Cerebellar nuclear complex (tissue), 1 donor: ENCODE measurements at regions not wholly inside any gene's neighbourhood (a gene's known extent, or its start where the extent isn't known, plus 50 kb on each side); places are given as distances from the start of the nearest gene placed in this dataset.

Source experiments
- DNase-seq, 2 experiments: peaks; one replicate each; lab custom pipeline; 2025; lab: John Stamatoyannopoulos, UW

DNA sequence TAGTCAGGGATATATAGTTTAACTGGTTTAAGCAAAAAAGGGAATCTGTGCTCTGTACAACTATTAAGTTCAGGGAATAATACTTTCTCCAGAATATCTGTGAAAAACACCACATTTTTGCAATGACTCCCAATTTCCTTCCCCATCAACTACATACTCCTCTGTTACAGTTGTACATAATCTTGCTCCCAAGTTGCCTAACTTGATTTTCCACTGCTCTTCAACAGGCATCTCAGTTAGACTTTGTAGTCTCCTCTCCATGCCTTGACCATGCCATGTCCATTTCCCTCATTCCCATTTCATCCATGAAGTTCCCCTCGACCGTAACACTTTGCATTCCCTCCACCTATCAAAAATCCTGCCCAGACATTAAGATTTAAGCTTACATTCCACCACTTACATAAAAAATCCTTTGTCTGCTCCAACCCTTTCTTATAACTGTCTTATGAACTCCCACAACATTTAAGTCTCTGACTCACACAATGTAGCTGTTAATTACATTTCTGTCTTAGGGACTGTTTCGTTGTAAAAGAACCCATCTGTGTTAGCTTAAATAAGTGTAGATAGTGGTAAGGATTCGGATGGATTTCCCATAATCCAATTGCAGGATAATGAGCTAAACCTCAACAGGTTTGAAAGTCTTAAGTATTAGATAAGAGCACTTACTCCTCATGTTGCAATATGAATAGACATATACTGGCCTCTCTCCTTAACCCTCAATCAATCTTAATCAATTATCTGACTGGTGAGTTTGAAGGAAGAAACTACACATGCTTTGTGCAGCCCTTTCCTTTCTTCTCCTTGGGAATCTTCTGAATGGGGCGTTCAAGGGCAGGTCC lies 156.5 kb downstream of the PAWR start:
- no peak for DNase-seq

DNA sequence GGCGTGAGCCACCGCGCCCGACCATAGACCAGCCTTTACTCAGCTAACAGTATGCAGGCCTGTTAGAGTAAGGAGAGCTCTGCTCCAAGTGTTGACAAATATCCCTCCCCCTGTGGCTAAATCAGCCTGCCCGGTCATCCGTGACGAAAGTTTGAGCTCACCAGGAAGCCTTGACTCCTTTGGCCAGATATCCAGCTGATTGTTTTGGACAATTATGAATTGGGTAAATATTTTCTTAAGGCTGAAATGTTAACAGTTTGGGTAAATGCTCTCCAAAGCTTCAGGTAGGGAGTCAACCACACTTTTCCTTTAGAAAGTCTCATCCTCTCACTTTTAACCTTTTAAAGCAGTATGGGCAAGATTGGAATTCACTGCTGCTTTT lies 157.9 kb downstream of the PAWR start:
- no peak for DNase-seq

DNA sequence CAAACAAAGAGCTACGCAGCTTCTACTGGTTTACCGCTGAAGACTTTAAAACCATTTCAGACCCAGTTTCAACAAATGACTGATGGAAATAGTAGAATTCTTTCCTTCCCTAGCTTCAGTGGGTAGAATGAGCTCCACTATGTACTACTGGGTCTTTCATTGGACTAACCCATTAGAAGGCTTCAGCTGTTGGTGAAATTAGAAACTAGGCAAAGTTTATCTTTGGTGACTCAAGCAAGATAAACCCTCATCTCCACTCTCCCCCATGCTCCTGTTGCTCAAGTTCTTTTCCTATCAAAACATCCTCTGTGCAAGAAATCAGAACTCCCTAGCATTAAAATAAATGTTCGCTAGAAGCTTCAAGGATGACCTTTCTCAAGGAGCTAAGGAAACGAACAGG lies 159.2 kb downstream of the PAWR start:
- no peak for DNase-seq

DNA sequence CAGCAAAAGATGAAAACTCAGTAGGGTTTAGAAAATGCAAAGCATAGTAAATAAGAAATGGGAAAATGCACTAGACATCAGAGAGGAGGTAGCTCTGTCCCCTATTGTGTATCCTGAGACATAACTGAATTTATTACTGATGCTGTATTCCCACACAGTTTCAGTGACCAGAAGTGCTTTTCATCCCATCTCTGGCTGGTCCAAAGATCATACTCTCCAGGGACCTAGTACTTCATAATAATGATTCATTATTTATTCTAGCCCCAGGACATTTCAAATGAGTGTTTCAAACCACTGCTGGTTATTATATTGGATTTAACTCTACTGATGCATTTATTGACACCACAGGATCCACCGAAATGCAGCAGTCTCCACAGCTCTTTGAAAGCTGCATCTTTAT lies 163.3 kb downstream of the PAWR start:
- no peak for DNase-seq

DNA sequence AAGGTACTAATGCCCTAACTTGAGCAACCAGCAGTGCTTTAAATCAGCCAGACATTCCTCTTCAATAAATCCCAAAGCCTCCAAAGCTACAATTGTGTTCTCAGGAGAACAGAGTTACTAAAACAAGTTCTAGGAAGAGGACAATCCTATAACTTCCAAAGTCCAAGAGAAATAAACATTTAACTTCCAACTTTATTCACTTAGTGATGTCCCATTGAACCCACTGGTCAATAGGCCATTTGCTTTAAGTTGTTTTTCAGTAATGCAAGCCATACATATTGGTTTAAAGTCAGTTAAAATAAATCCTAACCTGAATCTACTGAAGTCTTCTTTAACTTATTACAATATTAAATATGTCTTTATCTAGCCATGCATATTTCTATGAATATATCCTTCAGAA lies 165.4 kb downstream of the PAWR start:
- DNase-seq = no peak

DNA sequence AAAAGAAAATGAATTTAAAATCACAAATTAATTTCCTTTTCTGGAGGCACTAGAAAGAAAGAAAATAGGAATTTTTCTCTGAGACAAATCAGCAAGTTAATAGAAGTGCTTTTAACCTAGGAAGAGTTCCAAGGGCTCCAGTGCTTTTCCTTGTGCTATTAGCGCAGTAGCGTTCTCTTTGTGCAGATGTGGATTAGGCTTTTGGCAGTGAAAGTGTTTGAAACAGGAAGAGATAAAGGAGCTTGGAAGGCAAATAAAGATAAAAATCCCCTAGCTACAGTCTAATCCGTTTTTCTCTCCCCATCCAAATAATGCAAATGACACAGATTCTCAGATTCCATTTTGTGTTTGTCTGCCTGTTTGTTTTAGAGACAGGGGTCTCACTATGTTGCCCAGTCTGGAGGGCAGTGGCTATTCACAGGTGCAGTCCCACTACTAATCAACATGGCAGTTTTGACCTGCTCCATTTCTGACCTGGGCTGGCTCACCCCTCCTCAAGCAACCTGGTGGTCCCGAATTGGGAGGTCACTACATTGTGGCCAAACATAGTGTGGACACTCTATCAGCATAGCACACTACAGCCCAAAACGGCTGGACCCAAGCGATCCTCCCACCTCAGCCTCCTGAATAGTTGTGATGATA lies 166.1 kb downstream of the PAWR start:
- DNase-seq = no peak

DNA sequence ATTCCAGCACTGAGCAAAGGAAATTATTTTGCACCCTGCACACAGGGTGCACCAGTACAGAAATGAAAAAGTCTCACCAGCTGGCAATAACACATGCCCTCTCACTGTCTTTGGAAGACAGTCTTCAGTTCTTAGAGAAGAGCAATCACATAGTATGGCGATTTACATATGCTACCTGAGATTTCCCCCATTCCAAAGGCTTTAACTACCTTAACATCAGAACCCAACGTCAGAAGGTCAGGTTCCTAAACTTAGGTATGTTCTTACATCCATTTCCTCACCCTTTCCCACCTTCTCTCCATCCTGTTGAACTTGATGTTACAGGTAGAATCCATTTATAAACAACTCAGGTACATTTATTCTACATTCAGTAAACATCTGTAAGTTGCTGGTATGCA lies 167.8 kb downstream of the PAWR start:
- DNase-seq = no peak

DNA sequence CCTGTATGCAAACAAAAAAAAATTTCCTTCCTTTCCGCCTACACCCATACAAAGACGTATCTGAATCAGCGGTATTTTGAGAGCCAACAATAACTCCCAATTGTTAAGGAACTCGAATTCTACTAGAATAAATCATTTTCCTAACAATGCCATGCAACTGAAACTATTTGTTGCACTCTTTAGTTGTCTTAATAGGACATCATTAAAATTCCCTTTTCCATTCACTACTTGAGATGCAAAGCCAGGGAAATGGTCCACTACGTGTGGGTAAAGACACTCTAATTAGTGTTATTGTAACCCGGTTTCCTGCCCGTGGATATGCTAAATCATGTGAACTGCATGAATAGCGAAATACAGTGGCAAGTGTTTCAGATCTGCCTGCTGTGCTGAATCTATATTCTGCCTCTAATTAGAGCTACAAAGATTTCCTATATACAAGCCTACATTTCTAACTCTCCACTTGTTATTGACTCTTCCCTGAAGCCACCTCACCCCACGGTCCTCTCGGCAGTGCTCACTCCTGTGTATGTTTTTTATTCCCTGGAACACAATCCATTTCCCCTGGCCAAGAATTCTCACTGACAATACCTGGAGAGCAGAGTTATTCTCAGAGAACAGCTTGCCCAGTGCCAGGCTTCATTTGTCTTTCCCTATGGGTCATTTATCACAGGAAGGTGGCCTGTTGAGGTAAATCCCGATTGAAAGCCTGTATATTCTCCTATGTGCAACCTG lies 168.3 kb downstream of the PAWR start:
- DNase-seq = peak; percentile 51 to 80

DNA sequence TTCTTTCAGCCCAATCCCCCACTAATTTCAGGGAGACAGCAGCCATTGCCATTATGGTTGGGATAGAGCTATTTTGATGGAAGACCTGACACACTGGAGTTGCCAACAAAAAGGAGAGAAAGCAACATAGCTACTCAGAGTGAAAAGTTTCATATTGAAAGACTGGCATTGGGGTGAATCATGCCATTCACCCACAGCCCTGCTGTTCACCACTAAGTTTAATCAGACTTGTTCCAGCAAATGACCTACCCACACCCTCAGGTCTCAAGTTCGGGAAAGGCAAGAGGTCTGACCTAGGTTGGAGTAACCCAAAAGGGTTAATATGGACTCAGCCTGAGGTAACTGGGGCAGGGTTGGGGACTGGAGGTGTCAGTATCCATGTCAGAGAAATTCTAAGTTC lies 169.2 kb downstream of the PAWR start:
- DNase-seq = no peak

DNA sequence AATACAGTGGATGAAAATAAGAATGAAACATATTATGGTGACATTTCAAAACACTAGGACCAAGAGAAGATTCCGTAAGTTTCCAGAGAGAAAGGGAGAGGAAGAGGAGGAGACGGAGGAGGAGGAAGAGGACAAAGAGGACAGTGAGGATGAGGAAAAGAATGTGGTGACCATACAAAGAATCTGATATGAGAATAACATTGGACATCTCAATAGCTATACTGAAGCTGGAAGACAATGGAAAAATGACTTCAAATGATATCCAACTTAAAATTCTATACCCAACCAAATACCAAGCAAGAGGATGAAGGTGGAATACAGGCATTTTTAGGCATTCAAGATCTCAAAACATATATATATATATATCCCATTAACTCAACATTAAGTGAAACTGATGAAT lies 173.4 kb downstream of the PAWR start:
- no peak for DNase-seq

DNA sequence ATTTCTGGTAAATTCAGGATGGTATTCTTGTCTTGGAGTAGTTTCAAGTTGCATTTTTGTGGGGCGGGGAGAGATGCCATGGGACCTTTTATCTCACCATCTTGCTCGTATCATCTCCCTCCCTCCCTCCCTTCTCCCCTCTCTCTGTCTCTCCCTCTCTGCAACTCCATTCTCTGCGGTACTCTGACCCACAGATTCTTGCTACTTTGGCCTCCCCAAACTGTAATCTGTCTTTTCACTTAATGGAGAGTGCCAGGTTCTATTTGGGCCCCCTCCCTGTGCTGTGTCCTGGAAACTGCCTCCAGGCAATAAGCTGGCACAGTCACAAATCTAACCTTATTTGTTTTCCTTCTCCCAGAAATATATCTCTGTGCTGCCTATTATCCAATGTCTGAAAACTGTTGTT lies 175.2 kb downstream of the PAWR start:
- DNase-seq = no peak

DNA sequence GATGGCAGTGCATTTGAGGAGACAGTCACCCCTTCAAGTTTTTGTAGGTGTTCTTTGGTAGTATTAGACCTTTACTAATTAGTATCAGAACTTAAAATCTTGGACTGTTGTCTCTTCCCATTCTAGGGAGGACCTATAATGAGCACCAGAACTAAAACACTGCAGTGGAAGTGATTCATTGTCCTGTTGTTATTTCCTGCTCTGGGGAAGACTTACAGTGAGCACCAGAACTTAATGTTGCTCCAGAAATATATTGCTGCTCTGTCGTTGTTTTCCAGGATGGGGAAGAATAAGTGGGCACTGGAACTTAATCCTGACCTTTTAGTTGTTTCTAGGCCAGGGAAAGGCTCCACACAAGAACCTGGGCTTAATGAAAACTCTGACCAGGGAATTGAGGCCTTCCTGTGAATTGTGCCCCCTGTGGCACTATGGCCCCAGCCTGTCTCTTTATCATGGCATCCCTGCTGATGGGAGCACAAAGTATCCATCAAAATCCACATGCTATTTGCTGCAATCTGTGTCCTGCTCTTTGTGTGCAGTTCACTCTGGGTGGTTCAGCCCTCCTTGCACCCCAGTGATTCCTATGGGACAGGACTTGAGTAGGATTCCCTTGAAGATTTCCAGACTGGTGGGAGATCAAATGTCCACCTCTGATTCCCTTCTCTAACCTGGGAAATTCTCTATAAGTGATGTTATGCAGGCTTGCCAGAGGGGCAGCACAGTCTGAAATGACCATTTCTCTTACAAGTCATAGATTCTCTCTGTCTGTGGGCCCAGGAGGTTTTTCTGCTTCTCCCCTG lies 175.8 kb downstream of the PAWR start:
- no peak for DNase-seq

DNA sequence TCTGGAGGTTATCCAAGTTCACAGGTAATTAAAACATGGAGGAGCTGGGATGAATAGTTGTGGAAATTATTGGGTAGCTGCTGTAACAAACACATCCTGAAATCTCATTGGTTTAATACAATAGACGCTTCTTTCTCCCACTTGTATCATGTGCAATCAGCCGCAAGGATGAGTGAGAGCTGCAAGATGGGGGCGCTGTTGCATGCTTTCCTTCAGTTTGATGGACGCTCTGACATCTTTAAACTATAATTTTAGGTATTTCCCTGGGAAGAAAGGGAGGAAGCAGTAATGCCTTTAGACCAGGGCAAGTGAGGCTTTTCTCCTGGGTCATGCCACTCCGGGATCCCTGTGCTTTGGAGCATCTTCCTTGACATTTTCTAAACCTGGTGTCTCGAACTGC lies 178.7 kb downstream of the PAWR start:
- no peak for DNase-seq

DNA sequence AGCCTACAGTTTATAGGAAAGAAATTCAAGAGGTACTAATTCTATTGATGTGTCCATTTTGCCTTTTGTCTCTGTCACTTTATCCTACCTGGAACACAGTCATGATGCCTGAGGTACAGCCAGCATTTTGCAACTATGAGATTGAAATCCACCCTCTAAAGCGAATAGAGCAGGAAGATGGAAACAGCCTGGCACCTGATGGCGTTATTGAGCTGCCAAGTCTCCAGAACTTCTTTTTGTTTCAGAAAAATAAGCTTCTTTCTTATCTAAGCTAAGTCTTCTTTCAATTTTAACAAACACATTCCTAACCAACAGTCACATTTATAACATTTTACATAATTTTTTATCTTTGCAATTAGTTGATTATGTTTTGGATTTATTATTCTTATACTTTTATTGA lies 182.1 kb downstream of the PAWR start:
- DNase-seq = no peak
